HG03175 (cell line): ENCODE measurements at regions not wholly inside any gene's neighbourhood (a gene's known extent, or its start where the extent isn't known, plus 50 kb on each side); places are given as distances from the start of the nearest gene placed in this dataset.
"Not testable (repeated sequence)": the region's sequence is repeated elsewhere in the genome, so short reads cannot be mapped to it uniquely, and the experiment has no call there.

Source experiments
- ATAC-seq: cut with Tn5 transposase; IDR thresholded peaks from one replicate; pipeline ENCODE4 v1.9.1; 2021; ENCODE audit warnings: mild to moderate bottlenecking, moderate library complexity; ENCODE audit not compliant: unreplicated experiment

DNA sequence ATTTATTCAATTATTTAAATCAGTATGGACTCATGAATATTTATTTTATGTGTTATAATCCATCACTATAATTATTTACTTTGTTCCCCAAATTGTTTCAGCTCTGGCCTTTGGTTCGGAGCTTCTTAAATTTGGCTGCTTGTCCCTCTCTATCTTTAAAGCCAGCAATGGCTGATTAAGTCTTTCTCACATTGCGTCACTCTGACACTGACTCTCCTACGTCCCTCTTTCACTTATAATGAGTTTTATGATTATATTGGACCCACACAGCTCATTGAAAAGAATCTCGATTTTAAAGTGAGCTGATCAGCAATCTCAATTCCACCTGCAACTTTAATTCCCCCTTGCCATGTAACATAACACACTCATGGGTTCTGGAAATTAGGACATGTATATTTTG is 185.2 kb upstream of the SLC39A10 start:
- ATAC-seq = no peak

DNA sequence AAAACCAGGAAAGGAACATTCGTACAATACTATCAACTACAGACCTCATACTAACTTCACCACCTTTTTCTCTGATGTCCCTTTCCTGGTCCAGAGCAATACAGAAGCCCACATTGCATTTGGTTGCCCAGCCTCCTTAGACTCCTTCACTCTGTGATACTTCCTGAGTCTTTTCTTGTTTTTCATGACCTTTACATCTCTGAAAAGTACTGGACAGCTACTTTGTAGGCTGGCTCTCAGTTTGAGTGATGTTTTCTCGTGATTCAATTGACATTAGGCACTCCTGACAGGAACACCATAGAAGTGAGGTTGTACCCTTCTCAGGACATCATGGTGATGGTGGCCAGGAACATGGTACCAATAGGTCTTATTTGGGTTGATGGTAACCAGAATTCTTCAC is 185.9 kb upstream of the SLC39A10 start:
- ATAC-seq = peak; percentile 18

DNA sequence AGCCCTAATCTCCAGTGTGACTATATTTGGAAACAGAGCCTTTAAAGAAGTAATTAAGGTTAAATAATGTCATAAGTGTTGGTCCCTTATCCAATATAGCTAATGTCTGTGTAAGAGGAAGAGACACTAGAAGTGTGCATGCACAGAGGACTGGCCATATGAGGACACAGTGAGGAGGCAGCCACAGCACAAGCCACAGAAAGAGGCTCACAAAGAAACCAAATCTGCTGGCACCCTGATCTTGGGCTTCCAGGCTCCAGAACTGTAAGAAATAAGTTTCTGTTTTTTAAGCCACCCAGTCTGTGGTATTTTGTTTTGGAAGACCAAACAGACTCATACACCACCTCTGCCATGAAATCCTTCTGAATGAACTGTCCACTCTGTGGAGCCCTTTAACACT is 186.4 kb upstream of the SLC39A10 start:
- ATAC-seq = peak; percentile 19

DNA sequence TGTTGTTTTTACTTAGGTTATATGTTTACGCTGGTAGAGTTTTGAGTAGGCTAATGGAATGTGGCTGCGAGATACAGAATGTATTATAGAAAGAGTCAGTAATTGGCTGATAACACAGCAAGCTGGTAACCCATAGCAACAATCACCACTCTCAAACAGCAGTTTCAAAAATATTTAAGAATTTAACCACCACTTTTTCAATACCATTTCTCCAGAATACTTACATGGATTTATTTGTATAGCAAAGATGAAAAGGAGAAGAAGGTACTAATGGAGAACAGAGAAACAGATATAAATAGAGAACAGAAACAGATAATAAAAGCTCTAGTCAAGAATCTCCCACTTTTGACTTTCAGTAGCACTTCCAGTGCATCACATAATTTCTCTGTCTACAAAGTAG is 188.3 kb upstream of the SLC39A10 start:
- peak; percentile 80 for ATAC-seq

DNA sequence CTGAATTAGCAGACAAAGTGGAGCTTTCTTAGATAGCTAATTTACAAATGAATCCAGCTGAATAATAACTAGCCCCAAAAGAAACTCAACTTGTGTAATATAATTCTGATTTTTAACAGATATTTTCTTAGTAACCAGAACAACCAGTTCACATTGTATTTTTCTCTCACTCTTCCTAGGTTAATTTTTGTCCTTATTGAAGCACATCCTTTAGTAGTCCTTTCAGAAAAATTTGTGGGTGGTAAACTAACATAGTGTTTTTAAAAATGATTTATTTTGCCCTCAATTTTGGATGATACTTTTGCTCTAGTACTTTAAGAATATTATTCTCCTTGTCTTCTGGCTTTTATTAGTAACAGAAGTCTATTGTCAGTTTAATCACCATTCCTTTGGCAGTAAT is 190.6 kb upstream of the SLC39A10 start:
- no peak for ATAC-seq

DNA sequence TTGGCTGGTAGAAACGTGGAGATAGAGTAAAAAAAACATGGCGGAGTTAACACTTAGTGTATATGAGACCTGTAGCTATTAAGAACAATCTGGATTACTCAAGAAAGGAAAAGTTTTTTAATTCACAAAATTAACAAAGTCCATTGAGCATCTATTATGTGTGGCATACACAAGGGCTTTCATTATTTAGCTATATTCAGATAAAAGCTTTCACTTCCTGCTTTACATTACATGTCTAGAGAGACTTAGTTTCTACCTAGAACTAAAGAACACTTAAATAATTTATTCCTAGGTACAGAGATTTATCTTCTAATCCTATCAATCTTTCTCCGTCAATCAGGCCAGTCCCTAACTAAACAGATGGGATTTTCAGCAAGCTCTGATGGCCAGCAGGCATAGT is 196.0 kb upstream of the SLC39A10 start:
- ATAC-seq = no peak

DNA sequence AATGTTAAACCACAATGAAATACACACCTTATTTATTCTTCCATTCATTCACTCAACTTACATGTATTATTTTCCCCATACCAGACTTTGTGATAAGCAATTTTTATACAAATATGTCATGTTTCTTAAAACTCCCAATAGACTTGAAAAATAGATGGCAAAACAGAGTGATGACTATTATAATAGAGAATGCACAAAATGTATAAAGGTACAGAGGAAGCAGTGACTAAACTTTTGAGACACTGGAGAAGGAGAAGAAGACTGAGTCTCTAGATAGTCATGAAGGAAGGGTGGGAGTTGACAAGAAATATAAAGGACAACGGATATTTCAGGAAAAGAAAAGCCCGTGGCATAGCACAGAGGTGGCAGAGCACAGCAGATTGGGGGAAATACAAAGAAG is 198.1 kb upstream of the SLC39A10 start:
- no peak for ATAC-seq

DNA sequence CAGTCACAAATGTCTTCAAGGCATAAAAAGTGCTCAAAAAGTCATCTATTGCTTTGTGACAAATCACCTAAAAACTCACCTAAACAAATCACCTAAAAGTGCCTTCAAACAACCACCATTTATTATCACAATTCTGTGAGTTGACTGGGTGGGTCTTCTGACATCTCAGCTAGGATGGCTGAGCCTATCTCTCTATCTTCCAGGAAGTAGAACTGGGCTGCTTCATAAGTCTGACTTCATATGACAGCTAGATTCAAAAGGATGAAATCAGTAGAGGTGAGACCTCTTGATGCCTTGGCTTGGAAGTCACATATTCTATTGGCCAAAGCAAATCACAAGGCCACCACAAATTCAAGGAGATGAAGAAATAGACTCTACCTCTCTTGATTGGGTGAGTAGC is 199.2 kb upstream of the SLC39A10 start:
- no peak for ATAC-seq

DNA sequence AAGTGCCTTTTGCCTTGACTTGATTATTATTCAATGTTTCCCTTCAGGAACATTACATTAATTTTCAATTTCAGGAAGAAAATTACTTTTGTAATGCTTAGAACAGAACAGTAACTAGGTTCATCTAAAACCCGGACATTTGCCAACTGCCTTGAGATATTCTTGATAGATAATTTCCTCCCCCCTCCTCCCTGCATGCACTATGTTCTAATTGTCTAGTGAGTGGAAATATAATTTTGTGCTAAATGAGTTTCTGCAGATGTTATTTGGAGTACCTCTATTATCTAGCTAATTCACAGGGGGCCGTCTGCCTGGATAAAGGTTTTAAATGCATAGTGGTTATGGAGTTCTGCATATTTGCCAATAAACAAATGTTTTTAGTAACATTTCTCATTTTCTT is 200.3 kb upstream of the SLC39A10 start:
- no peak for ATAC-seq

DNA sequence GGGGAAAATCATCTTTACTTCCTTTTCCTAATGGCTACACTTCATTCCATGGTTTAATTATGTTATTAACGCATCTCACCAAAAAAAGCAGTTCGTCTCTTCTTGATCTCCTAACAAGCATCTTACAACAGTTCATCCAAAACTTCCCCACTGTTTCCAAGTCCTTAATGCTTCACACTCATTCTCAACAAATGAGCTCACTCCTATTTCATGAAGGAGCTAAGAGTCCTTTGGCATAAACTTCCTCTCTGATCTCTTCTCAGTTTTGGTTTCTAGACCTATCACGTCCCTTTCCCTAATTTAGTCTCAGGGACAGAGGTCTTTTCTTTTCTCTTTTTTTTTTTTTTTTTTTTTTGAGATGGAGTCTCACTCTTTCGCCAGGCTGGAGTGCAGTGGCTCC is 205.9 kb upstream of the SLC39A10 start:
- ATAC-seq = no peak

DNA sequence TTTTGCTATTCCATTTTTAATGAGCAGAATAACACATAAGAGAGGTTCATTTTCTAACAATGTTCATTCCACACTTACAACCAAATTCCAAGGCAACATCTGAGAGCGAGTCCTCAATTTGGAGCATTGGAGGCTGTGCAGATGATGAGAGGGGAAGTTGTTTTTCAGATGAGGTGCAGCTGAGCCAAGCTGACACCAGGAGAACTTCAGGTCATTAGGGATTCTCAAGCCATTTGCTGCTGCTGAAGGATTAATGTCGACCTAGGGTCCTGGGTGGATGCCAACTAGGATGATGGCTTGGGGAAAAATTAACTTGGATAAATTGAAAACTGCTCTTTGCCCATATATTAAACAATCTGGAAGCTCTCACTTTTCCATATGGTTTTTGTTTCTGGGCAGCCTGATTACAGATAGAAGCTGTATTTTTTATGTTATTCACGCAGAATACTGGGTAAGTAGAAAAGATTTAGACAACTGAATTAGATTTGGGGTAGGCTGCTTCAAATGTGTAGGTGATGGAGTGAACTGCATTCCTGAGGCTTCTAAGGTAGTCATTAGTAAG is 206.4 kb upstream of the SLC39A10 start:
- no peak for ATAC-seq

DNA sequence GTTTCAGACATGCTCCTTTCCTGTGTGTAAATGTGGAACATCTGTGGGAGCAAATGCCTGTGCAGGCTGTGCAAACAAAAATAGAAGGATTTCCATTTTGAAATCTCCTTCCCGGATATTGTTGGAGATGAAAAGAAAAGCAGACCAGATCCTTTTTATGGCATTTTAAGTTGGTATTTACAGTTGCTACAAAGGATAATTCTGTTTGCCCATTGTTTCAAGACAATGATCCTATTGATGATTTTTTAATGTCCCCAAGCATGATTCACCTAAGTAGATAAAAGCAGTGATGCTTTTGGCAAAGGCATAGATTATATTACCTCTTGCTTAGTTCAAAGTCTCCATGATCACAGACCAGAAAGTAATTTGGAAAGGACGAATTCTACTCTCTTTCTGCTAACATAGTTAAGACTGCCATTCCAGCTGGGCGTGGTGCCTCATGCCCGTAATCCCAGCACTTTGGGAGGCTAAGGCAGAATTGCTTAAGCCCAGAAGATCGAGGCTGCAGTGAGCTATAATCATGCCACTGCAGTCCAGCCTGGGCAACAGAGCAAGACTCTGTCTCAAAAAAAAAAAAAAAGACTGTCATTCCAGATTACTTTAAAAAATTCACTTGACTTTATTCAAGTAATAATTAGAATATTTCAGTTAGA is 209.6 kb upstream of the SLC39A10 start:
- no peak for ATAC-seq

DNA sequence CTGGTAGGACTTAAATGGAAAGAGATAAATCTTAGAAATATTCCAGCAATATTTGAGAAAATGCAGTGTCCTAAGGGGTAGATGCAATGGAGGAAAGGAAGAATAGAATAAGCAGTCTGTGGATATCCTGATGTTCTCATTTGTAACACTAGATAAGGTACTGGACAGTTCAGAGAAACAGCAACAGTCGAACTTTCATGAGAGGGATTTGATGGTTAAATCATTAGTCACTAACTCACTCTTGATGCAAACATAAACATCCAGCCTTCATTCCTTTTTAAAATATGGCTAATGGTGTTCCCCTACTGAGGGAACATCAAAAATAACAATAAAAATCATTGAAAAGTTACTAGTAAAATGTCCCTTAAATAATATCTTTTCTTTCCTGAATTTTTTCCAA is 211.4 kb upstream of the SLC39A10 start:
- ATAC-seq = no peak

DNA sequence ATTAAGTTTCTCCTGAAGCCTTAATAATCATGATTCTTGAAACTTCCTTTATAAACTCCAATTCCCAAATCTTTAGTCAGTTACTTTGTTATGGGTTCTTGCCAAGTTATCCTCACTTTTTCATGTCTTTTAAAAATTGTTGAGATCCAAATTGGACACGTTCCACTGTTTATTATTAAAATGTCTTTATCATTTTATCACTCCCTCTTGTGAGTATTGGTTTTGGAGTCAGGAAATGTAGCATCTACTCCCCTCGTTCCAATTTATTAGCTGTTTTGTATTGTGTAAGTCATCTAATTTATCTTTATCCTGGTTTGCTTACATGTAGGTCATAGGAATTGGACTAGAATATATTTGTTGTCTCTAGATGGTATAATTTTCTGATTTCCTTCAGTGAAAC is 213.1 kb upstream of the SLC39A10 start:
- ATAC-seq = no peak

DNA sequence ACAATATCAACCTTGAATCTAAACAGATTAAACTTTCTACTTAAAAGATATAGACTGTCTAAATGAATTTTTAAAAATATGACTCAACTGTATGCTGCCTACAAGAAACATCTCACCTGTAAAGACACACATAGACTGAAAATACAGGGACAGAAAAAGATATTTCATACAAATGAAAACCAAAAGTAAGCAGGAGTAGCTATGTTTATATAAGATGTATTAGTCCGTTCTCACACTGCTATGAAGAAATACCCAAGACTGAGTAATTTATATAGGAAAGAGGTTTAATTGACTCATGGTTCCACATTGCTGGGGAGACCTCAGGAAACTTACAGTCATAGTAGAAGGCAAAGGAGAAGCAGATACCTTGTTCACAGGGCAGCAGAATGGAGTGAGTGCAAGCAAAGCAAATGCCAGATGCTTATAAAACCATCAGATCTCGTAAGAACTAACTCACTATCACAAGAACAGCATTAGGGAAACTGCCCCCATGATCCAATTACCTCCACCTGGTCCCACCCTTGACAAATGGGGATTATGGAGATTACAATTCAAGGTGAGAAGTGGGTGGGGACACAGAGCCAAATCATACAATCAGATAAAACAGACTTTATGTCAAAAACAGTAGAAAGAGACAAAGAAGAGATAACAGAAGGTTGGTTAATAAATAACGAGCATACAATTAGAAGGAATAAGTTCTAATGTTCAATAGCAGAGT is 214.4 kb upstream of the SLC39A10 start:
- no peak for ATAC-seq

DNA sequence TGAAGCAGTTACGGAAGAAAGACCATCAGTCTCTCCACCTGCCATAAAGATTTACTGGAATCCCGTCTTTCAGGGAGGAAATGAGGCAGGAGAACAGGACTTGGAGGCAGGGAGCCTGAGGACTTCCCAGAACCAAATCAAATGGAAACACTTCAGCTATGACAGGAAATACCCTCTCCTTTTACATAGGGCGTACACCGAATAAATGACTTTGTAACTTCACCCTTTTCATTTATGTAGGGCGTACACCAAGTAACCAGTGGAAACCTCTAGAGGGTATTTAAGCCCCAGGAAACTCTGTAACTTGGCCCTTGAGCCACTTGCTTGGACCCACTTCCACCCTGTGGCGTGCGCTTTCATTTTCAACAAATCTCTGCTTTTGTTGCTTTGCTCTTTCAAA is 218.3 kb upstream of the SLC39A10 start:
- ATAC-seq = no peak

DNA sequence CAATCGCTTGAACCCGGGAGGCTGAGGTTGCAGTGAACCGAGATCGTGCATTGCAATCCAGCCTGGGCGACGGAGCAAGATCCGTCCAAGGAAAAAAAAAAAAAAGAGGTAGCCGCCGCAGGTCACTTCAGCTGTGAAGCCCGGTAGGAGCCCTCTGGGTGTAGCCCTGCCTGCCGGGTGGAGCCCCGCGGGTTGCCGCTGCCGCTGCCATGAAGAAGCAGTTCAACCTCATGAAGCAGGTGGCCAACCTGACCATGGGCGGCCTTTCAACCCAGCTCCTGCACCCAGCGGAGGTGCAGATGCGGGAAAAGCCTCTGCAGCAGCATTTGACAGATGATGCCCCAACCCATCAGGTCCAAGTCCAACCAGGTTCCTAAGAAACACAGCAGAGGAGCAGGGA is 219.5 kb upstream of the SLC39A10 start:
- ATAC-seq = no peak

DNA sequence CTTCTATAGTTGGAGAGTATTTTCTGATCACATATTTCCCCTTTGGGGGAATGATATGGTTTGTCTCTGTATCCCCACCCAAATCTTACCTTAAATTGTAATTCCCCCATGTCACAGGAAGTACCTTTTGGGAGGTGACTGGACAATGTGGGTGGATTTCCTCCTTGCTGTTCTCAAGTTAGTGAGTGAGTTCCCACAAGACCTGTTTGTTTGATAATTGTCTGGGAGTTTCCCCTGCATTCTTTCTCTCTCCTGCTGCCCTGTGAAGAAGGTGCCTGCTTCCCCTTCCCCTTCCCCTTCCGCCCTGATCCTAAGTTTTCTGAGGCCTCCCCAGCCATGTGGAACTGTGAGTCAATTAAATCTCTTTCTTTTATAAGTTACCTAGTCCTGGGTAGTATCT is 222.7 kb upstream of the SLC39A10 start:
- ATAC-seq = no peak

DNA sequence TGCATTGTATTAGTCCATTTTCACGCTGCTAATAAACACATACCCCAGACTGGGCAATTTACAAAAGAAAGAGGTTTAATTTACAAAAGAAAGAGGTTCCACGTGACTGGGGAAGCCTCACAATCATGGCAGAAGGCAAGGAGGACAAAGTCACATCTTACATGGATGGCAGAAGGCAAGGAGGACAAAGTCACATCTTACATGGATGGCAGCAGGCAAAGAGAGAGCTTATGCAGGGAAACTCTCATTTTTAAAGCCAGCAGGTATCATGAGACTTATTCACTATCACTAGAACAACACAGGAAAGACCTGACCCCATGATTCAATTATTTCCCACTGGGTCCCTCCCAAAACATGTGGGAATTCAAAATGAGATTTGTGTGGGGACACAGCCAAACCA is 223.3 kb upstream of the SLC39A10 start:
- not testable (repeated sequence) for ATAC-seq

DNA sequence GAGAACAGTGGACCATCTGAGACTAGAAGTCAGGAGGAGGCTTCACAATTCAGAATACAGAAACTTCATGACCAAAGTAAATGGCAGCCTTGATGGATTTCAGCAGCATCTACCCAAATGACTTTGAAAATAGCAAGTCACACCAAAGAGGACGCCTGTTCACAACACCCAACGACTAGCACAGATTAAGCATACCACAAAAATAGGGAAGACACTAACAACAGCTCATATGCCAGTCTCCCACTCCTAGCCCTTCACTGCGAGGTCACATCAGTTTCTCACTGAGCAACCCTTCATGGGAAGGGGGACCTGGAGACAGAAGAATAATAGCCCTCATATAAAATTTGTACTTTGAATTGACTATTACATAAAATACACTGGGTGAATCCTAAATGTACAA is 228.4 kb upstream of the SLC39A10 start:
- ATAC-seq = no peak

DNA sequence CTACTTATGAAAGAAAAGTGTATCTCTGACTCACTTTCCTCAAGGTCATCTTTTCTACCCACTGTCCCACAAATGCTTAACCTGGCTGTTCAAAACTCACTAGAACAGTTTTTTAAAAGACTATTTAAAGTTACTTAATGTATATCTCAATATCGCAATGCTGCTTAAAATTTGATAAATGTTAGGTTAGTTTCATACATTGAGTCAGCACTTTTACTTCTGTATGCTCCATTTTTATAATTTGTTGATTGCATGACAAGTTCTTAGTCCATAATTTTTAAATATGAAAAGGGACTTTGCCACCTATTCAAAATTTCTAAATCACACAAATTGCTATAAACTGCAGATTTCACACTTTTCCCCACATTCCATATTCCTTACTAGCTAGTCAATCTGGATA is 231.7 kb upstream of the SLC39A10 start:
- ATAC-seq = no peak

DNA sequence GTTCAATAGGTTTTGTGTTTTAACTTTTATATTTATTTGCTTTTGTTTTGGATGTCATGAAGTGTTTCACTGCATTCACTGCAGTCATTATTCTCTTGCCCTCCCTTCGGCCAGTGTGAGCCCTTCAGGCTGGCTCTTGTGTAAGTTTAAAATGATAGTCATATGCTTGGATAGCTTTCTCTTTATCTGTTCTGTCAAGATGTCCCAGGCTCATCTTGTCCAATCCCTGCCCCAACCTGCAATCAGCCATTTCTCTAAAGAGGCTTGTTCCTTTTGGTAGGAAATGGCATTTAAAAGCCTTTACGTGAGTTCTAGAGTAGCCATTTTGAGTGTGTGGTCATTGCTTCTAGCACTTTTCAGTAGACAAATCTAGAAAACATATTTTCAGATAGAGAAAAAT is 238.0 kb upstream of the SLC39A10 start:
- no peak for ATAC-seq
